Skeletal muscle cell (primary cell): ENCODE measurements at regions not wholly inside any gene's neighbourhood (a gene's known extent, or its start where the extent isn't known, plus 50 kb on each side); places are given as distances from the start of the nearest gene placed in this dataset.
"Not testable (repeated sequence)": the region's sequence is repeated elsewhere in the genome, so short reads cannot be mapped to it uniquely, and the experiment has no call there.

Experiments used
- DNase-seq: peaks from one replicate; pipeline ENCODE4 v3.0.0-alpha.2; 2010; ENCODE audit warnings: low read depth
- H3K4me3 ChIP-seq: 2 replicates; pipeline ENCODE4 v1.5.1; 2011; ENCODE audit warnings: low read depth, mild to moderate bottlenecking, control low read depth, low read length, moderate library complexity

DNA sequence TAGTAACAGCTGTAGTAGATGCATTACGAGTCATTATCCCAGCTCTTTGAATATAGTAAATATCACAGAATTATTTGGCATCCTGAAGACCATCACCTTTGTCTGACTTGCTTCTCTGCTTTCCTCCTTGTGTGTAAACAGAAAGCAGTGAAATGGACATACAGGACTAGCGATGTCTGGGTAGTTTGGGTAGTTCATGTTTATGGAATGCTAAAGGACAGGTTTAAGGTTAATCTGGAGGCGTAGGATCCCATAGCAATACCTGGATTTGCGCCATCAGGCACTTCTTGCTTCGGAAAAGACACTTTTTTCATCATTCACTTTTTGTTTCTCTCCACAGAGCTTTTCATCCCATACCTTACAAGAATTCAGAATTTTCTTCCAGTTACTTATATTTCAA lies 232.2 kb downstream of the GPAT3 start:
- no peak for DNase-seq
- H3K4me3 ChIP-seq, result no peak overlapping the region

DNA sequence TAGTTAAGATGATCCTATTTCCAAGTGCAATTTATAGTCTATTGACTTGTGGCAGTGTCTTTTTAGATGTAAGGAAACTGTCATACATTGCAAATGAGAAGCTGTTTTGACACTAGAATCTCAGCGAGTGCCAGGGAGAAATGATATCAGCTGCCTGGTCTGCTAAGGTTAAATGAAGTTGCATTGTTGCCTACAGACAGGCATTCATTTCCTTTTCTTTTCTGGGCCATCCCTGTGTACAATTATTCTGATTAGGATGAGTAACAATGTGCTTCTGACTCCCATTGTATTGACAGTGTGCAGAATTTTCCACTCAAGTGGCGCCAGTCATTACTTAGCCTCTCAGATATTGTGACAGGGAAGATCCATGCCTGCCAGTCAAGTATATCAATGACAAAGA lies 231.2 kb downstream of the GPAT3 start:
- no peak overlapping the region for H3K4me3 ChIP-seq
- no peak for DNase-seq

DNA sequence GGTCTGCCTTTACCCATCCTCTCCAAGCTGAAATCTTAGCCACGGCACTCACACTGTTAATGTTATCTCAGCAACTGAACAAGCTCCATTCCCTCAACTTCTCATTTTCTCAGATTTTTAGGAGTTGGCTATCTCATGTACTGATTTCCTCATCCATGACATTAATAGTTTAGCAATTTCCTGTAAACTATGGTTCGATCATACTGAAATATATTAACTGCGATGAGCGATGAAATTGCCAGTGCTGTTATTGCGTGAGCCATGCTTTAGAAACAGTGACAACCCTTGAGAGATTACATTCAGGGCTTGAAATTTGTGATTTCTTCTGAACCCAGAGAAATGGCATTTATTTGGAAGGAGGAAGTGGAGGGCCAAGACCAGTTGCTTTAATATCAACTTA lies 223.7 kb downstream of the GPAT3 start:
- H3K4me3 ChIP-seq, result no peak overlapping the region
- DNase-seq, result no peak

DNA sequence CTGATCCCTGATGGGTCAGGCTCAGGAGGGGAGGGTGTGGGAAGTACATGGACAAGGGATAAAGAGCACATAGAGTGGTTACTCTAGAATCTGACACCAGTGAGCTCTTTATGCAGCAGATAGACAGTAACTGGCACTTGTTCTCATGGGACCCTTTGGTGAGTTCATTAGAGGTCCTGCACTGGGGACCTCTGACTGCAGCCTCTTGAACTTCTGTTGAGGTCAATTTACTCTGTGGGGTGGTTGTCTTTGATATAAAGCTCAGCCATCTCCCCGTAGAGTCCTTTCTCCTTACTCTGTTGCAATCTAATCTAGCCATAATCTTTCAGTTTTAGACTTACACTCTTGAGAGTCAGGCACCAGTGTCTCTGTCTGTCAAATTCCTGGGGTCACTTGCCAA lies 222.4 kb downstream of the GPAT3 start:
- H3K4me3 ChIP-seq, result no peak overlapping the region
- DNase-seq, result no peak

- no peak overlapping the region for H3K4me3 ChIP-seq
- no peak for DNase-seq
Observed at GRCh38 chr4:83757121-83757621, 221.3 kb downstream of the GPAT3 start.

DNA sequence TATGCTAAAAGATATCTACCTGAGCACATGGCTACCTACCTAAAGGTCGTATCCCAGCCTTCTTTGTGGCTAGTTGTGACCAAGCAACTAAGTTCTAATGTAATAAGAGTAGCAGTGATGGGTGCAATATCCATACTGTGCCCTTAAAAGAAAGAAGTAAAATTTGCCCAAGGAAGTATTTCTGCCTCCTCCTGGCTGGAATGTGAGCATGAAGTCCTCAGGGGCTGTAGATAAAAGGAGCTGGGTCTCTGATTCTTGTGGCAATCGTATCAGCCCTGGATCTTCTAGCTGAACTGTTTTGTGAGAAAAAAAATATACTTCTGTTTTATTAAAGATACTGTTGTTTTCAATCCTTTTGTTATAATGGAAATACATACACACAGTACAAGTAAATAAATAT lies 217.4 kb downstream of the GPAT3 start:
- no peak overlapping the region for H3K4me3 ChIP-seq
- DNase-seq, result no peak

- H3K4me3 ChIP-seq, result no peak overlapping the region
- DNase-seq, result no peak
Observed at GRCh38 chr4:83751336-83751949, 215.5 kb downstream of the GPAT3 start.

GRCh38 chr4:83748711-83749110 lies 212.8 kb downstream of the GPAT3 start:
- no peak overlapping the region for H3K4me3 ChIP-seq

GRCh38 chr4:83738895-83739294 lies 203.0 kb downstream of the GPAT3 start:
- DNase-seq, result no peak
- no peak overlapping the region for H3K4me3 ChIP-seq

More at GRCh38 chr4:83748711-83749110, 212.8 kb downstream of the GPAT3 start:
- no peak for DNase-seq

- no peak overlapping the region for H3K4me3 ChIP-seq
- DNase-seq, result no peak
Observed at GRCh38 chr4:83734576-83734975, 198.7 kb downstream of the GPAT3 start.

GRCh38 chr4:83732114-83732635 lies 196.3 kb downstream of the GPAT3 start:
- H3K4me3 ChIP-seq, result no peak overlapping the region
- no peak for DNase-seq

DNA sequence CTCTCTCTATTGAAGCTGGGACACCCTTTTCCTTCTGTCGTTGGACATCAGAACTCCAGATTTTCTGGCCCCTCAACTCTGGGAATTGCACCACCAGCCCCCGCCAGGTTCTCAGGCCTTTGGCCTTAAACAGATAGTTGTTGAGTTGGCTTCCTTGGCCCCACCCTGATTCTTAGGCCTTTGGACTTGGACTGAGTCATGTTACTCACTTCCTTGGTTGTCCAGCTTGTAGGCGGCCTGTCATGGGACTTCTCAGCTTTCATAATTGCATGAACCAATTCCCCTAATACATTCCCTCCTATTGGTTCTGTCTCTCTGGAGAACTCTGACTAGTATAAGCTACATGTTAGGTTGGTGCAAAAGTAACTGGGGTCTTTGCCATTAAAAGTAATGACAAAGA lies 195.7 kb downstream of the GPAT3 start:
- no peak for DNase-seq
- H3K4me3 ChIP-seq, result no peak overlapping the region

GRCh38 chr4:83730958-83731357 lies 195.1 kb downstream of the GPAT3 start:
- DNase-seq, H3K4me3 ChIP-seq: not testable (repeated sequence)

GRCh38 chr4:83728191-83728590 lies 192.3 kb downstream of the GPAT3 start:
- DNase-seq, result no peak
- no peak overlapping the region for H3K4me3 ChIP-seq

- H3K4me3 ChIP-seq, result no peak overlapping the region
- no peak for DNase-seq
Observed at GRCh38 chr4:83725336-83726085, 189.6 kb downstream of the GPAT3 start.

DNA sequence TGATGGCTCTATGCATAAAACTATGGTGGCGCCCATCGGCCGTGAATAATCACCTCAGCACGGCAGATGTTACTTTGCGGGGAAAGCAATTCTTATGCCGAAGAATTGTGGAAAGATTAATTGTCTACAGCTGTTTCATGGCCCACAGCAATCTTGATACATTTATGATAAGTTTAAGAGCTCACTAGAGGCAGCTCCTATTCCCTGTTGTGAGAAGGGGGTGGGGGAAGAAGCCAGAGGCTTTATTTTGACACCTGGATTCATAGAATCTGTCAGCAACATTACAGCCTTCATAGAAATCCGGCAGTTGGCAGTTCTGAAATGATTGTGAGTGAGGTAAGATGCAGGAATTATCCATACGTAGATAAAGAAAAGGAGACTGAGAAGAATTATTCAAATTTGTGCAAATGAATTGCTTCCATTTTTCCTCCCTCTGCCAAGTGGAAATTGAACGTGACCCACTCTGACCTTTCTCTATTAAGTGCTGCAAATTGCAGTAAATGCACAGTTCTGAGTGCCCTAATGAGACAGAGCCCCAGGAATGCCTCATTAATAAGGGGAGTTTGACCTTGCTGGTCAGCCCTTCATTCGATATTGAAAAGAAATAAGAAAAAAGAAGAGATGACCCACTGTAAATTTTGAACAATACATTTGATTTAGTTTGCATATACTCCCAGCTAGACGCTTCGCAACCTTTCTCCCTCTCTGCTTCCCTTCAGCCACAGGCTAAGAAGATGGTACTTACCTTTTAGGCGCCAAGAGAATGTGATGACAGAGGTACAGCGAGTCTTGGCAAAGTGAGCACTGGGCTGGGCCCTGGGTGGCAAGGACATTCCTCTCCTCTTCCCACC lies 188.8 kb downstream of the GPAT3 start:
- no peak for DNase-seq
- H3K4me3 ChIP-seq, result no peak overlapping the region

- no peak for DNase-seq
- no peak overlapping the region for H3K4me3 ChIP-seq
Observed at GRCh38 chr4:83723609-83724008, 187.7 kb downstream of the GPAT3 start.

DNA sequence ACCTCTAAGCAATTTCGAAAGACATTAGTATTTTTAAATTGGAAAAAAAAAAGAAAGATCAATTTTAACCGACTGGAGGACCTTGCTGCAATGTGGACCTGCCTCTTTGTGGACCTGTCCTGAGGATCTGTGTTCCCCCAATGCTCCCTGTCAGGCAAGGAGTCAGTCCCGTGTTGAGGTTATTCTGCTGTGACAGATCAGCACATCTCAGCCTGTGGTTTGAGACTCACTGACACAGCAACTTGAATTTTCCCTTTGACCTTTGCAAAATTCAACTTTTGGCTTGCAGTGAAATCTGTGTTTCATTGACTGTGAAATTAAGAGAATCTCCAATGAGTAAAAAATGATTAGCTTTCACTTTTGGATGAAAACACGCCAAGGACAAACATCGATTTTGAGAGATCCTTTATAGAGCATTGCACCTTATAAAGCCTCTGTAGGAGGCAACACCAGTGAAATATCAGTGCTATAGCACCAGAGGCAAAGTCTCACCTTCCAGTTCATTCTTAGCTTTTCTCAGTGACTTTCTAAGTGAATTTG lies 186.9 kb downstream of the GPAT3 start:
- DNase-seq, result no peak
- H3K4me3 ChIP-seq, result no peak overlapping the region

DNA sequence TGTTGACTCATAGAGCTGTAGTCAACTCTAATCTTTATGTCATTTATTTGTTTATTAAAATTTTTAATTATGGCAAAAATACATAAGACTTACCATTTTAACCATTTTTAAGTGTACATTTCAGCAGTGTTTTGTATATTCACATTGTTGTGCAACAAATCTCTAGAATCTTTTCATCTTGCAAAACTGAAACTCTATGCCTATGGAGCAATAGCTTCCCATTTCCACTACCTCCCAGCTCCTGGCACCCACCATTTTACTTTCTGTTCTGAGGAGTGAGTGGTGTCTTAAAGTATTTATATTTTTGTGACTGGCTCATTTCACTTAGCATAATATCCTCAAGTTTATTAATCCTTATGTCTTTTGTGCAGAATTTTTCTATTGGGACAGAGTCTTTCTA lies 181.0 kb downstream of the GPAT3 start:
- no peak for DNase-seq
- H3K4me3 ChIP-seq, result no peak overlapping the region

DNA sequence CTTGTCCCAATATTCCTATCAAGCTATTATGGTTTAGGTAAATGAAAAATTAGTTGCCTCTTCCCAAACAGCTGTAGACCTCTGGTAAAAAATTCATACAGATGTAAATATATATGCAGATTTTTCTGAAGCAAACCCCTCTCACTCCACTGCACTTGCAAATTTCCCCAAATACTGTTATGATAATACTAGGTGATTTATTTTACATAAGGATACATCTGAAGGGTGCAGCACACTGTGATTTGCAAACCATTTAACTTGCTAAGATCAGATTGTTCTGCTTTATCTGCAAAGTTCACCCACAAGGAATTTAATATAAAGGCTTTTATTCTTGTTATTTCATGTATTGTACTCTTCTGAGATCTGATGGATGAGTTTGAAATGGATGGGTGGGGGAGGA lies 177.0 kb downstream of the GPAT3 start:
- no peak for DNase-seq

More for the DNA sequence above, 177.0 kb downstream of the GPAT3 start:
- no peak overlapping the region for H3K4me3 ChIP-seq
